ENCODE measurements at regions not wholly inside any gene's neighbourhood (a gene's known extent, or its start where the extent isn't known, plus 50 kb on each side); places are given as distances from the start of the nearest gene placed in this dataset.

GRCh38 chr21:38675182-38675824 is 130.4 kb upstream of the ETS2 start:
- Histone ChIP-seq H3K9me2 (ENCODE audit: insufficient read depth) (no peaks in the 10 kb centered on the region), H2AFZ (no peak overlapping the region), H3K4me1 (replicated peaks; ENCODE audit: insufficient read depth) (no peaks in the 10 kb centered on the region), H4K20me1 (ENCODE audit: insufficient read depth) (no peaks in the 10 kb centered on the region), H3K36me3 (ENCODE audit: low read depth) (no peaks in the 10 kb centered on the region), H3K4me2 (no peak overlapping the region), H3K79me2 (ENCODE audit: low read depth) (no peaks in the 10 kb centered on the region), H3K9me3 (ENCODE audit: insufficient read depth, low read depth) (no peaks in the 10 kb centered on the region), H3F3A (ENCODE audit: insufficient read depth, low read depth) (no peaks in the 10 kb centered on the region), H3K27ac (no peak overlapping the region), H3K27me3 (ENCODE audit: insufficient read depth, low read depth) (peaks cover 30% of the 10 kb centered on the region), H3K4me3 (no peak overlapping the region)
- intact Hi-C loops (cut with micrococcal nuclease; ENCODE audit: unreplicated experiment), result no loop called here
- DNase-seq, result no peak
- no TSS peak for BruUV-seq (replicated peaks)
- ChIA-PET CTCF (no interaction called here), POLR2A (ENCODE audit: unreplicated experiment) (no interaction called here)
- no peak for TF ChIP-seq EZH2 (IDR thresholded peaks at IDR 0.05; ENCODE audit: low read depth)
- TF ChIP-seq, protein P1, sequence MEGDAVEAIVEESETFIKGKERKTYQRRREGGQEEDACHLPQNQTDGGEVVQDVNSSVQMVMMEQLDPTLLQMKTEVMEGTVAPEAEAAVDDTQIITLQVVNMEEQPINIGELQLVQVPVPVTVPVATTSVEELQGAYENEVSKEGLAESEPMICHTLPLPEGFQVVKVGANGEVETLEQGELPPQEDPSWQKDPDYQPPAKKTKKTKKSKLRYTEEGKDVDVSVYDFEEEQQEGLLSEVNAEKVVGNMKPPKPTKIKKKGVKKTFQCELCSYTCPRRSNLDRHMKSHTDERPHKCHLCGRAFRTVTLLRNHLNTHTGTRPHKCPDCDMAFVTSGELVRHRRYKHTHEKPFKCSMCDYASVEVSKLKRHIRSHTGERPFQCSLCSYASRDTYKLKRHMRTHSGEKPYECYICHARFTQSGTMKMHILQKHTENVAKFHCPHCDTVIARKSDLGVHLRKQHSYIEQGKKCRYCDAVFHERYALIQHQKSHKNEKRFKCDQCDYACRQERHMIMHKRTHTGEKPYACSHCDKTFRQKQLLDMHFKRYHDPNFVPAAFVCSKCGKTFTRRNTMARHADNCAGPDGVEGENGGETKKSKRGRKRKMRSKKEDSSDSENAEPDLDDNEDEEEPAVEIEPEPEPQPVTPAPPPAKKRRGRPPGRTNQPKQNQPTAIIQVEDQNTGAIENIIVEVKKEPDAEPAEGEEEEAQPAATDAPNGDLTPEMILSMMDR (conservative IDR thresholded peaks at IDR 0.05), result no peak

- Histone ChIP-seq H3K4me1 (replicated peaks; ENCODE audit: insufficient read depth) (no peaks in the 10 kb centered on the region), H4K20me1 (ENCODE audit: insufficient read depth) (no peaks in the 10 kb centered on the region), H3K79me2 (ENCODE audit: low read depth) (no peaks in the 10 kb centered on the region), H3K36me3 (ENCODE audit: low read depth) (no peaks in the 10 kb centered on the region), H3K9me2 (ENCODE audit: insufficient read depth) (no peaks in the 10 kb centered on the region), H3K27me3 (ENCODE audit: insufficient read depth, low read depth) (peaks cover 32% of the 10 kb centered on the region), H3K9me3 (ENCODE audit: insufficient read depth, low read depth) (no peaks in the 10 kb centered on the region), H3K4me2 (no peak overlapping the region), H3K4me3 (no peak overlapping the region), H3K27ac (no peak overlapping the region), H3F3A (ENCODE audit: insufficient read depth, low read depth) (no peaks in the 10 kb centered on the region), H2AFZ (no peak overlapping the region)
- DNase-seq, result no peak
- CTCF ChIA-PET, result no interaction called here
- intact Hi-C loops (cut with micrococcal nuclease; ENCODE audit: unreplicated experiment), result no loop called here
- no peak for TF ChIP-seq EZH2 (IDR thresholded peaks at IDR 0.05; ENCODE audit: low read depth)
- TF ChIP-seq, protein P1 (conservative IDR thresholded peaks at IDR 0.05), result no peak
- POLR2A ChIA-PET (ENCODE audit: unreplicated experiment), result no interaction called here
- BruUV-seq (replicated peaks), result no TSS peak
Observed at GRCh38 chr21:38678827-38679226, 126.9 kb upstream of the ETS2 start.

- Histone ChIP-seq H3K4me2 (no peak overlapping the region), H4K20me1 (ENCODE audit: insufficient read depth) (no peaks in the 10 kb centered on the region), H3K27ac (no peak overlapping the region), H3F3A (ENCODE audit: insufficient read depth, low read depth) (no peaks in the 10 kb centered on the region), H3K4me1 (replicated peaks; ENCODE audit: insufficient read depth) (no peaks in the 10 kb centered on the region), H3K9me3 (ENCODE audit: insufficient read depth, low read depth) (no peaks in the 10 kb centered on the region), H3K4me3 (no peak overlapping the region), H3K79me2 (ENCODE audit: low read depth) (no peaks in the 10 kb centered on the region), H2AFZ (no peak overlapping the region), H3K27me3 (ENCODE audit: insufficient read depth, low read depth) (peaks cover 35% of the 10 kb centered on the region), H3K9me2 (ENCODE audit: insufficient read depth) (no peaks in the 10 kb centered on the region), H3K36me3 (ENCODE audit: low read depth) (no peaks in the 10 kb centered on the region)
- intact Hi-C loops (cut with micrococcal nuclease; ENCODE audit: unreplicated experiment), result no loop called here
- no peak for DNase-seq
- BruUV-seq (replicated peaks), result no TSS peak
- TF ChIP-seq EZH2 (IDR thresholded peaks at IDR 0.05; ENCODE audit: low read depth), result no peak
- TF ChIP-seq, protein P1 (conservative IDR thresholded peaks at IDR 0.05), result no peak
- ChIA-PET CTCF (no interaction called here), POLR2A (ENCODE audit: unreplicated experiment) (no interaction called here)
Observed at GRCh38 chr21:38679534-38679933, 126.2 kb upstream of the ETS2 start.
